ENCODE measurements at regions not wholly inside any gene's neighbourhood (a gene's known extent, or its start where the extent isn't known, plus 50 kb on each side); places are given as distances from the start of the nearest gene placed in this dataset.

- TF ChIP-seq EP300 (IDR thresholded peaks at IDR 0.05; ENCODE audit: borderline replicate concordance in 1 of 2, control insufficient read depth in 1 of 2, low read depth in 2 of 2, low read length in 2 of 2) (no peak), EZH2 (IDR thresholded peaks at IDR 0.05; ENCODE audit: borderline replicate concordance, control insufficient read depth, low read depth, low read length) (no peak), BRCA1 (IDR thresholded peaks at IDR 0.05; ENCODE audit: low read depth, low read length) (no peak), GABPA (IDR thresholded peaks at IDR 0.05; ENCODE audit: low read depth) (no peak), CTCF (IDR thresholded peaks at IDR 0.05 in 2 of 3, conservative IDR thresholded peaks at IDR 0.05 in 1 of 3; ENCODE audit: control insufficient read depth in 2 of 3, extremely low read depth in 1 of 3, insufficient read depth in 1 of 3, low read depth in 3 of 3, low read length in 3 of 3) (no peak), YY1 (IDR thresholded peaks at IDR 0.05; ENCODE audit: low read depth, low read length) (no peak), CBX3 (IDR thresholded peaks at IDR 0.05; ENCODE audit: borderline replicate concordance, low read depth) (no peak), MXI1 (IDR thresholded peaks at IDR 0.05; ENCODE audit: low read depth, low read length) (no peak)
- TF ChIP-seq, protein P1, sequence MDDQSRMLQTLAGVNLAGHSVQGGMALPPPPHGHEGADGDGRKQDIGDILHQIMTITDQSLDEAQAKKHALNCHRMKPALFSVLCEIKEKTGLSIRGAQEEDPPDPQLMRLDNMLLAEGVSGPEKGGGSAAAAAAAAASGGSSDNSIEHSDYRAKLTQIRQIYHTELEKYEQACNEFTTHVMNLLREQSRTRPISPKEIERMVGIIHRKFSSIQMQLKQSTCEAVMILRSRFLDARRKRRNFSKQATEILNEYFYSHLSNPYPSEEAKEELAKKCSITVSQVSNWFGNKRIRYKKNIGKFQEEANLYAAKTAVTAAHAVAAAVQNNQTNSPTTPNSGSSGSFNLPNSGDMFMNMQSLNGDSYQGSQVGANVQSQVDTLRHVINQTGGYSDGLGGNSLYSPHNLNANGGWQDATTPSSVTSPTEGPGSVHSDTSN (IDR thresholded peaks at IDR 0.05; ENCODE audit: insufficient replicate concordance, low read depth, low read length), result no peak
- TF ChIP-seq, protein P2, sequence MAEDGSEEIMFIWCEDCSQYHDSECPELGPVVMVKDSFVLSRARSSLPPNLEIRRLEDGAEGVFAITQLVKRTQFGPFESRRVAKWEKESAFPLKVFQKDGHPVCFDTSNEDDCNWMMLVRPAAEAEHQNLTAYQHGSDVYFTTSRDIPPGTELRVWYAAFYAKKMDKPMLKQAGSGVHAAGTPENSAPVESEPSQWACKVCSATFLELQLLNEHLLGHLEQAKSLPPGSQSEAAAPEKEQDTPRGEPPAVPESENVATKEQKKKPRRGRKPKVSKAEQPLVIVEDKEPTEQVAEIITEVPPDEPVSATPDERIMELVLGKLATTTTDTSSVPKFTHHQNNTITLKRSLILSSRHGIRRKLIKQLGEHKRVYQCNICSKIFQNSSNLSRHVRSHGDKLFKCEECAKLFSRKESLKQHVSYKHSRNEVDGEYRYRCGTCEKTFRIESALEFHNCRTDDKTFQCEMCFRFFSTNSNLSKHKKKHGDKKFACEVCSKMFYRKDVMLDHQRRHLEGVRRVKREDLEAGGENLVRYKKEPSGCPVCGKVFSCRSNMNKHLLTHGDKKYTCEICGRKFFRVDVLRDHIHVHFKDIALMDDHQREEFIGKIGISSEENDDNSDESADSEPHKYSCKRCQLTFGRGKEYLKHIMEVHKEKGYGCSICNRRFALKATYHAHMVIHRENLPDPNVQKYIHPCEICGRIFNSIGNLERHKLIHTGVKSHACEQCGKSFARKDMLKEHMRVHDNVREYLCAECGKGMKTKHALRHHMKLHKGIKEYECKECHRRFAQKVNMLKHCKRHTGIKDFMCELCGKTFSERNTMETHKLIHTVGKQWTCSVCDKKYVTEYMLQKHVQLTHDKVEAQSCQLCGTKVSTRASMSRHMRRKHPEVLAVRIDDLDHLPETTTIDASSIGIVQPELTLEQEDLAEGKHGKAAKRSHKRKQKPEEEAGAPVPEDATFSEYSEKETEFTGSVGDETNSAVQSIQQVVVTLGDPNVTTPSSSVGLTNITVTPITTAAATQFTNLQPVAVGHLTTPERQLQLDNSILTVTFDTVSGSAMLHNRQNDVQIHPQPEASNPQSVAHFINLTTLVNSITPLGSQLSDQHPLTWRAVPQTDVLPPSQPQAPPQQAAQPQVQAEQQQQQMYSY (CRISPR knock-in tag; IDR thresholded peaks at IDR 0.05), result no peak
Observed at GRCh38 chr1:57943365-57943764, 519.5 kb upstream of the DAB1 start.

Data from GM12878 (cell line).